ENCODE measurements at regions not wholly inside any gene's neighbourhood (a gene's known extent, or its start where the extent isn't known, plus 50 kb on each side); places are given as distances from the start of the nearest gene placed in this dataset.

DNA sequence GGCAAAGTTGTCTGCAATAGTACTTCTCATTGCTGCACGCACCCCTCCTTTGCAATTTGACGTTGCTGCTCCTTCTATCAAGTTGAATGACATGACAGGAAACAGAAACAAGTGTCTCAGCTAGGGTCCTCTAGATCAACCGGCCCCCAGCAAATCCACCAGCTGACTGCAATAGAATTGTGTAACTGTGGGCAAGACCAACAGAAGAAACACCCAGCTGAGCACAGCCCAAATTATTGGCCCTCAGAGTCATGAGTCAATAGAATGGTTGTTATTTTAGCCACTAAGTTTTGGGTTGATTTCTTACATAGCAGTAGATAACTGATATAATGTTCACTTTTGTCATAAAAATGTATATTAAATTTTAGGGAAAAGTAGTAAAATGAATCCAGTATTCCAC lies 202.7 kb downstream of the MAFB start:
- no peak for DNase-seq

DNA sequence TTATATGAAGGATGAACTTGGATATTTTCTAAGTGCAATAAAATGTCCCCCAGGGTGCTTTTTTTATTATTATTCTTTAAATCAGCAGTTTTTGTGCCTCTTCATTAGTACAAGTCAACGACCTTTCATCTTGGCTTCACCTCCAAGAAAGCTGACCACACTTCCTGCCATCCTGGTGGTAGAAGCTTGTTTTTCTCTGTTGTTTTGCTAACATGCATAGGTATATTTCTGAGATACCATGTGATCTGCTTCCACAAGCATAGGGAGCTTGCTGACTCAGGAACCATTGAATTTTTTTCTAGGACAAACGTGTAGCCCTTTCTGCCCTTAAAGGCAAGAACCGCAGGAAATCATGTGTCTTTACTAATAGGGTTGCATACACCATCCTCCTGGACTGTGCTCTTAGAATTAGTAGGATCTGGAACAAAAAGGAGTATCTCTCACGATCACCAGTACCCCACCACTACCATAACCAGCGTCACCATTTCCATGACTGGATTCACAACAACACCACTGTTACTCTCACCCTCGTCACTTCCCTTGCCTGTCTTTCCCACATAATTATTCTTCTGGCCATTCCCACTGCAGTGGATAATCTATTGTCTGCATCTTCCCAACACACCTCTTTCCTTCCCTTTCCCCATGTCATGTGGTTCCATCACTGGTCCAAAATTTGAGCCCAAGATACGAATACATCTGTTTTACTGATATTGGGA lies 207.1 kb downstream of the MAFB start:
- DNase-seq: no peak

- DNase-seq: no peak
These were observed 207.7 kb downstream of the MAFB start for GRCh38 chr20:40481337-40481736.

DNA sequence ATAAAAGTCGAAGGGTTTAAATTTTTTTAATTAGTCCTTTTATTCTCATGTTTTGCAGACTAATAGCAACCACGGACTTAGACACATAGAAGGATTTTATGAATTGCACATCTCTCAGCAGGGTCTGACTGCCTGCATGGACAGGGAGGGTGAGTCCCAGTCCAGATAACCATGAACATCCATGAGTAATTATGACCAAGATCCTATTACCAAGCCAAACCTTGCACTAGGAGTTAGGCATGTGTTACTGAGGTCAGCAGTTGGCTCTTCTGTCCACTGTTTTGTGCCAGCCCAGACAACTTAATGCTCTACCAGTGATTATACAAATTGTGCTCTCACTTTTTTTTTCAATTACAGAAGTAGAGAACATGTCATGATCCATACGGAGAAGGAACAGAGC lies 211.2 kb downstream of the MAFB start:
- DNase-seq: no peak

- no peak for DNase-seq
These were observed 212.6 kb downstream of the MAFB start for GRCh38 chr20:40476461-40476860.

DNA sequence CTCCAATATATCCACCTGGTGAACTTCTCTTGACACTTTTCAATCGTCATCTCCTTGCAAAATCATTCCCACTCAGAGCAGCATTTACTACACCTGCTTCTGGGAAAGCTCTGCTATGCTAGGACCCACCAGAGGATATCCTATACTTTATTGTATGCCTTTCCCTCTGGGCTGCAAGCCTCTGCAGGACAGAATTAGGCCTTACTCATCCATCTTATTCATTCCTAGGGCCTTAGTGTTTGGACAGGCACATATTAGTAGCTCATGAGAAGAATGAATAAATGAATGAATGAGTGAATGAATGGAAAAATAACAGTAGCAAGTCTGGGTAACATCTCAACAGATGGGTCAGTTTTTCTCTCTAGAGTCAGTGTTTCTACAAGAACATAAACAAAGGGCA lies 216.1 kb downstream of the MAFB start:
- DNase-seq: no peak

GRCh38 chr20:40471261-40471629 lies 217.8 kb downstream of the MAFB start:
- DNase-seq: no peak

- DNase-seq: no peak
These were observed 218.4 kb downstream of the MAFB start for GRCh38 chr20:40470445-40471260.

- DNase-seq: no peak
These were observed 220.3 kb downstream of the MAFB start for GRCh38 chr20:40468759-40469158.

DNA sequence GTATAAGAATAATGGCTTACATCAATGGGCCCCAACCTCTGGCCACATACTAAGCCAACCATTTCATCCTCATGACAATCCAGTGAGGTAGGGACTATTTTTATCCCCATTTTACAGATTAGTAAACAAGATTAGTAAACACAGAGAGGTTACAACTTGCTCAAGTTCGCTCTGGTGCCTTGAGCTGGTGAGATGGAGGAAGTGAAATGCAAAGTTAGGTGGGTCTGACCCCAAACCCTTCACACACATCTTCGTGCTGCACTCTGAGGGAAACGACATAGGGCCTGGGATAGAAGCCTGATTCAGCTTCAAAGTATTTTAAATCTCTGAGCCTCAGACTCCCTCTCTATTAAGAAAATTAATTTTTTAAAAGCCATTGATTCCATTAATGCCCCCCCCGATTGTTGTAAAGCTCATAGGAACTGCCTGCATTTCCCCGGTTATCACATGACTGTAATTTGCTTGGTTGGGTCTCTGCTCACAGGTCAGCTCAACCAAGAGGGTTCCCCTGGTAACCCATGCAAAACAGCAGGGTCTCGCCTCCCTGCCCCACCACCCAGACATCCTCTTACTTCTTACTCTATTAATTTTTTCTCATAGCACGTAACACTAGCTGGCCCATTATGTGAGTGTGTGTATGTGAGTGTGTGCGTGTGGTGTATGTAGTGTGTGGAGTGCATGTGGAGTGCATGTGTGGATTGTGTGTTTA lies 221.2 kb downstream of the MAFB start:
- DNase-seq: no peak

DNA sequence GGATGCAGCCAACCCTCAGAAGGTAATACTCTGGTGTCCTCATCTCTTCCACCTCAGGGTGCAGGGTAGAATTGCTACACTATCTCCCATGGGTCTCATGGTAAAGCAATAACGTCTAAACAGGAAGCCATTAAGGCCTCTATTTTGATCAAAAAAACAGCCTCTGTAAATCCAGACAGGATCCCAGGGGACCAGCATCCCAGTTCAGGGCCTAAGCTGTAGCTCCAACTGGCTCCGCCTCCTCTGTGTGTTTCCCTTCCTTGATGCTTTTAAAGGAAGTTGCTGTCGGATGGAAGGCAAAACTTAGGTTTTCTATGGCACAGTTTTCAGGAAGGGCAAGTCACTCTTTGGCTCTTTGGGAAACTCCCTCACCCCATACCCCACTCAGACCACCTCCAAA lies 222.0 kb downstream of the MAFB start:
- no peak for DNase-seq

- no peak for DNase-seq
These were observed 224.3 kb downstream of the MAFB start for GRCh38 chr20:40464731-40465208.

GRCh38 chr20:40463171-40463570 lies 225.9 kb downstream of the MAFB start:
- no peak for DNase-seq

GRCh38 chr20:40462566-40462965 lies 226.5 kb downstream of the MAFB start:
- no peak for DNase-seq

GRCh38 chr20:40459299-40459698 lies 229.7 kb downstream of the MAFB start:
- no peak for DNase-seq

DNA sequence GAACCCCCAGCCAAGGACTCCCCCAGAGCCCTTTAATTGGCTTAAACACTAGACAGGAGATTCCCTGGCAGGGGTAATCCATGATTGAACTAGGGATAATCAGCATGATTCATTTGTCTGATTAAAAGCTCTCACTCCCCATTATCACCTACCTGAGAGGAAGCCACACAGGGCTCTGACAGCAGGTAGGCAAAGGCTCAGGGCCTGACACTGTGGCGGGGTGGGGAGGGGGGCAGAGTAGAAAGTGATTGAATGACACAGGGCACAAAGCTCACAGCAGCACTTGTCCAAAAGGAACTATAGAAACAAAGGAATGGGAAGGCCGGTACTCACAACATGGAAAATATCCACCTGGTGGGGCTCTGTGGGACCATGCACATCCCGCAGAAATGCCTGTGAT lies 231.6 kb downstream of the MAFB start:
- no peak for DNase-seq

DNA sequence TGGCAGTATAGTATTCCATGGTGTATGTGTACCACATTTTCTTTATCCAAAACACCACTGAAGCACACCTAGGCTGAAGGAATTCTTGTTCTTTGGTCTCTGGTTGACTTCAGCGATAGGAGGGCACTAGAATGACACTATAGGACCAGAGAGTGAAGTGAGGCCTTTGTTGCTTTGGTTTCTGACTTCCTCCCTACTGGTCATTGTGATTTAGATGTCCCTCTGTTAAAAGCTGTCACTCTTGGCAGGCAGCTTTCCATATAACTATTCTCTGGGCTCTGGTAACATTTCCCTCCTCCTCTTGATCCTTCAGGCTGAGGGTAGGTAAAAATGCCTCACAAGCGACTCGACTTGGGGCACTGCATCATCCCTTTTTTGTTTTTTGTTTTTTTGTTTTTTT lies 236.3 kb downstream of the MAFB start:
- no peak for DNase-seq

DNA sequence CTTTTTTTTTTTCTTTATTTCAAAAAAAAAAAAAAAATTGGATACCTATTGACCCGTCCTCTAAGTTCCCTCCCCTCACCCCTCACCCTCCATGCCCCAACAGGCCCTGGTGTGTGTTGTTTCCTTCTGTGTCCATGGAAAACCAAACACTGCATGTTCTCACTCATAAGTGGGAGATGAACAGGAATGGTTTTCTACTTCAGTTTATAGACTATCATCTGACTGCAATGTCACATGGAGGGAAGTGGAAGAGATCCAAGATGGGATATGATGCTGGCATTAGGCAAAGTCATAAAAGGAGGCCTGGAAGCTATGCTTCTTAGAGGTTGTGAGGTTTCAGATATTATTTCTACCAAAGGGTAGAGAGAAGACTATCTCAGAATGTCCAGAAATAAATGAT lies 237.5 kb downstream of the MAFB start:
- no peak for DNase-seq

DNA sequence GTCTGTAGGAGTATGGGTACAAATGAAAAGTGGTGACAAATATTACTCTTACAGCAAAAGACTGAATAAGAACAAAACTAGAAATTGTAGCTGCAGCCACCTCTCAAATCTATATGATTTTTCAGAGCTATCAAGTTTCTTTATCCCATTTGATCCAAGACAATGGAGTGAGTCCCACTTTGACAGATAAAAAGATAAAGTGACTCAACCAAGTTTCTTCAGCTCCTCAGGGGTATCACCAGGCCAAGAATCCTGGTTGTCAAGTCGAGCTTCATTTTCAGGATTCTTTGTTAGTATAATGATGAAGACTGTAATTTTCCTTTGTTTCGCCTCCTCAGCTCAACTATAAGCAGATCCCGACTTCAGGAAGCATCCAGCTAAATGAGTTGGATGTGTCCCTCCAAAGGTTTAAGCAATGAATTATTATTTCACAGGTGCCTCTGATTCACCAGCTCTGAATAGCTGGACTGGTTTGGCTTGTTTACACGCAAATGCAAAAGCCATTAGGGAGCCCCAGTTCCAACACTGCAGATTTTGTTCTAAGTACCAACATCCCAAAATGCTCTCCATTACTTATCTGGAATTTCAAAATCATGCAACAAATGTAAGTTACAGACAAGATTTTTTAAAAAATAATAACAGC lies 238.9 kb downstream of the MAFB start:
- no peak for DNase-seq

DNA sequence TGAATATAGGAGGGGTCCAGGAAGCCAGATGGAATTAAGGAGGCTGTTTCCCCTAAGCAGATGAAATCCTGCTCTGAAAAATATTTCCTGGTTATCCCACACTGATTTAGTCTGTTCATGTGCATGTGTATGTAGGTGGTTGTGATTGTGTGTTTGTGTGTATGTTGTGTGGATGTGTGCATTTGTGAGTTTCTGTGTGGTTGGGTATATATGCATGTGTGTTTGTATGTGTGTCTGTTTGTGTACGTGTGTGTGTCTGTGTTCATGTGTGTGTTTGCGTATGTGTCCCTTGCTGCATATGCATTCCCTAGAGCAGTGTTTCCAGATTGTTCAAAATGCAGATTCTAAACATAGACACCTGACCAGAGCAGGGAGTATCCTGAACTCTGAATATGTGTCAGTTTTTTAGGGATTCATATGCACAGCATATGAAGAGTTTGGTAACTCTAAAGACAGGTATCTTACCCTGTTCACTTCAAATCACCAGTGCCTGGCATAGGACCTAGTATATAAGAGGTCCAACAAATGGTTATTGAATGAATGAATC lies 239.8 kb downstream of the MAFB start:
- no peak for DNase-seq

DNA sequence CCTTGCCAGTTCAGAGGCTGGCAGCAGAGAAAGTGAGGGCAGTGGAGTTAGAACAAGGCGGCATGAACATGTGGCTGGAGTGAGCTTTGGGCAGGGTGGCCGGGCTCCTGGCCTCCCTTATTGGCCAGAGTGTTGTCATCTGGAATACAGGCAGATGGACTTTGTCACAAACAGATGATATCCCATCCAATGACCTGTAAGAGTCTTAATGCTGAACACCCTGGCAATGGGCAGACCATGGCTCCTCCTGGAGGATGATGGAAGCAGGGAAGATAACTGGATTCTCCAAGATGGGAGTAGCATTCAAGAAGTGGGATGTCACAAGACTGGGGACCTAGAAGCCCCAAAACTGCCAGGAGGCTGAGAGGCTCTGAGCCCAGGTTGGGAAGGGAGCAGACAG lies 242.1 kb downstream of the MAFB start:
- DNase-seq: no peak

DNA sequence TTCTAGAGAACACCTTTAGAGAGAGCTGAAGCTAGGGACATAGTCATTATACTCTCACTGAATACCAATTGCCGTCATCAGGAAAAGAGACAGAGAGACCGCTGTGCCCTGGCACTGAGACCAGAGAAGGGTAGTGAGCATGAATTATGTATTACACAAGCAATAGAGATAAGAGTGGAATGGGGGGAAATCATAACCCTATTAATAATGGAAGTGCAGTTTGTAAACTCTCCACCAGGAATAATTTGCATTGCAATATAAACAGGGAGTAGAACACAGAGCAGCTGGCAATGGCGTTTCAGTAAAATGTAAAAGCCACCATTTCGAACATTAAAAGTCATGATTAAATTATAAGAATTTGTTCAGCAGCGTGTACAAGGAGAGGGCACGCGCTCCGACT lies 244.5 kb downstream of the MAFB start:
- no peak for DNase-seq

DNA sequence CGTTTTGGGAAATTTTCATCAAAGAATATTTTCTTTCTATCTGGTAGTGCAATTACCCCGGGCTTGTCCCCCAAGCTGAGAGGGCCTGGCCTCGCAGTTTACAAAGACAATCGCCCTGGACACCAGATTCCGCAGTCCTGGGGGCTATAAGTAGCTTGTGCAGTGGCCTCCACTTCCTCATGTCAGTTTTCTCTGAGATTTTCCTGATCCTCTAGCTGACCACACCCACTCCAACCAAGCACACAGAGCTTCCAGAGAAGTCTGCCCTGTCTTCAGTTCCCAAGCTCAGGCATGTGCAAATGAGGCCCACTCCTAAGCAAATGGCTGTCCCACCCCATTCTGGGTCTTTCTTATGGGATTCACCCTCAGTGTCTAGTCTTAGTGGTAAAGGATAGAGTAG lies 245.3 kb downstream of the MAFB start:
- DNase-seq: no peak
